Activated T-helper 2 cell treated with anti-CD3 and anti-CD28 coated beads, Interferon-gamma antibody, Interleukin-2, Interleukin-4, amounts not matched to agents 10 μg/mL and 5 μg/mL and 100 μg/mL, durations not matched to agents 14 hours and 24 hours and 36 hours (primary cell): ENCODE measurements at regions not wholly inside any gene's neighbourhood (a gene's known extent, or its start where the extent isn't known, plus 50 kb on each side); places are given as distances from the start of the nearest gene placed in this dataset.

Experiments used
- DNase-seq: peaks from one replicate; pipeline ENCODE4 v3.0.0; 2021; ENCODE audit warnings: low spot score
- H3K27ac Mint-ChIP-seq: one replicate; pipeline ENCODE4 v1.8.0; 2021; ENCODE audit warnings: mixed read lengths
- H3K27me3 Mint-ChIP-seq: one replicate; pipeline ENCODE4 v1.8.0; 2021; ENCODE audit warnings: low read depth, mixed read lengths
- H3K36me3 Mint-ChIP-seq: one replicate; pipeline ENCODE4 v1.8.0; 2021; ENCODE audit warnings: low read depth, mixed read lengths
- H3K4me1 Mint-ChIP-seq: one replicate; pipeline ENCODE4 v1.8.0; 2021; ENCODE audit warnings: low read depth, mixed read lengths
- H3K4me3 Mint-ChIP-seq: one replicate; pipeline ENCODE4 v1.8.0; 2021; ENCODE audit warnings: low read depth, mild to moderate bottlenecking, moderate library complexity, mixed read lengths
- H3K9me3 Mint-ChIP-seq: one replicate; pipeline ENCODE4 v1.8.0; 2021; ENCODE audit warnings: mixed read lengths
- intact Hi-C: fragments of 100-400 bp; cut with micrococcal nuclease; formaldehyde crosslinking; loops from one replicate; pipeline ENCODE4 v1.15.1; 2023

- DNase-seq, result no peak
- H3K36me3 Mint-ChIP-seq, result no peaks in the 10 kb centered on the region
- peaks cover 30% of the 10 kb centered on the region for H3K27me3 Mint-ChIP-seq
- intact Hi-C loops, result no loop called here
- H3K4me1 Mint-ChIP-seq, result no peaks in the 10 kb centered on the region
- H3K9me3 Mint-ChIP-seq, result no peaks in the 10 kb centered on the region
- no peak overlapping the region for H3K4me3 Mint-ChIP-seq
- no peak overlapping the region for H3K27ac Mint-ChIP-seq
Measured at GRCh38 chr13:50672025-50672424, 171.5 kb downstream of the DLEU7 start.

- Mint-ChIP-seq H3K4me3 (no peak overlapping the region), H3K4me1 (no peaks in the 10 kb centered on the region), H3K27me3 (peaks cover 44% of the 10 kb centered on the region), H3K36me3 (no peaks in the 10 kb centered on the region), H3K27ac (no peak overlapping the region), H3K9me3 (no peaks in the 10 kb centered on the region)
- no peak for DNase-seq
- intact Hi-C loops, result no loop called here
Measured at GRCh38 chr13:50675651-50676050, 167.8 kb downstream of the DLEU7 start.

- no peak overlapping the region for H3K27ac Mint-ChIP-seq
- intact Hi-C loops, result no loop called here
- no peak for DNase-seq
Measured at GRCh38 chr13:50676602-50677001, 166.9 kb downstream of the DLEU7 start.

GRCh38 chr13:50677258-50677657, 166.2 kb downstream of the DLEU7 start:
- H3K27ac Mint-ChIP-seq, result no peak overlapping the region
- no peaks in the 10 kb centered on the region for H3K36me3 Mint-ChIP-seq
- no peak for DNase-seq
- H3K9me3 Mint-ChIP-seq, result no peaks in the 10 kb centered on the region
- no peak overlapping the region for H3K4me3 Mint-ChIP-seq
- peaks cover 46% of the 10 kb centered on the region for H3K27me3 Mint-ChIP-seq
- intact Hi-C loops, result no loop called here
- no peaks in the 10 kb centered on the region for H3K4me1 Mint-ChIP-seq

More at GRCh38 chr13:50676602-50677001, 166.9 kb downstream of the DLEU7 start:
- Mint-ChIP-seq H3K36me3 (no peaks in the 10 kb centered on the region), H3K9me3 (no peaks in the 10 kb centered on the region), H3K27me3 (peaks cover 44% of the 10 kb centered on the region), H3K4me1 (no peaks in the 10 kb centered on the region), H3K4me3 (no peak overlapping the region)

GRCh38 chr13:50677687-50678463, 165.6 kb downstream of the DLEU7 start:
- H3K4me1 Mint-ChIP-seq, result no peaks in the 10 kb centered on the region
- DNase-seq, result no peak
- no peak overlapping the region for H3K4me3 Mint-ChIP-seq
- no peaks in the 10 kb centered on the region for H3K9me3 Mint-ChIP-seq
- H3K27me3 Mint-ChIP-seq, result peaks cover 47% of the 10 kb centered on the region
- H3K27ac Mint-ChIP-seq, result no peak overlapping the region
- no peaks in the 10 kb centered on the region for H3K36me3 Mint-ChIP-seq
- intact Hi-C loops, result no loop called here

- intact Hi-C loops, result no loop called here
- H3K27ac Mint-ChIP-seq, result no peak overlapping the region
- no peaks in the 10 kb centered on the region for H3K36me3 Mint-ChIP-seq
- DNase-seq, result no peak
- no peaks in the 10 kb centered on the region for H3K4me1 Mint-ChIP-seq
- no peak overlapping the region for H3K4me3 Mint-ChIP-seq
- H3K27me3 Mint-ChIP-seq, result peaks cover 51% of the 10 kb centered on the region
- no peaks in the 10 kb centered on the region for H3K9me3 Mint-ChIP-seq
Measured at GRCh38 chr13:50678464-50679162, 164.9 kb downstream of the DLEU7 start.

GRCh38 chr13:50679321-50679720, 164.2 kb downstream of the DLEU7 start:
- H3K4me1 Mint-ChIP-seq, result peaks cover 4% of the 10 kb centered on the region
- intact Hi-C loops, result no loop called here
- no peaks in the 10 kb centered on the region for H3K9me3 Mint-ChIP-seq
- no peak overlapping the region for H3K4me3 Mint-ChIP-seq
- H3K27me3 Mint-ChIP-seq, result peaks cover 58% of the 10 kb centered on the region
- no peak for DNase-seq
- no peaks in the 10 kb centered on the region for H3K36me3 Mint-ChIP-seq
- no peak overlapping the region for H3K27ac Mint-ChIP-seq

- peaks cover 14% of the 10 kb centered on the region for H3K4me1 Mint-ChIP-seq
- intact Hi-C loops, result loop anchor here (10.0 kb wide), 2 partner anchors 233 to 447 kb away; no protein-coding TSS in a partner anchor
- no peak overlapping the region for H3K4me3 Mint-ChIP-seq
- no peak for DNase-seq
- H3K27me3 Mint-ChIP-seq, result peaks cover 67% of the 10 kb centered on the region
- H3K27ac Mint-ChIP-seq, result no peak overlapping the region
- H3K9me3 Mint-ChIP-seq, result no peaks in the 10 kb centered on the region
- no peaks in the 10 kb centered on the region for H3K36me3 Mint-ChIP-seq
Measured at GRCh38 chr13:50682002-50682401, 161.5 kb downstream of the DLEU7 start.

GRCh38 chr13:50682966-50683365, 160.5 kb downstream of the DLEU7 start:
- Mint-ChIP-seq H3K36me3 (no peaks in the 10 kb centered on the region), H3K27me3 (peaks cover 63% of the 10 kb centered on the region), H3K9me3 (no peaks in the 10 kb centered on the region), H3K4me1 (peaks cover 16% of the 10 kb centered on the region), H3K4me3 (no peak overlapping the region), H3K27ac (no peak overlapping the region)
- DNase-seq, result no peak
- intact Hi-C loops, result loop anchor here (10.0 kb wide), 2 partner anchors 232 to 448 kb away; no protein-coding TSS in a partner anchor

- H3K4me3 Mint-ChIP-seq, result no peak overlapping the region
- H3K4me1 Mint-ChIP-seq, result peaks cover 16% of the 10 kb centered on the region
- no peaks in the 10 kb centered on the region for H3K9me3 Mint-ChIP-seq
- no peak for DNase-seq
- H3K36me3 Mint-ChIP-seq, result no peaks in the 10 kb centered on the region
- no peak overlapping the region for H3K27ac Mint-ChIP-seq
- H3K27me3 Mint-ChIP-seq, result peaks cover 62% of the 10 kb centered on the region
- intact Hi-C loops, result loop anchor here (10.0 kb wide), 2 partner anchors 230 to 450 kb away; no protein-coding TSS in a partner anchor
Measured at GRCh38 chr13:50684366-50684765, 159.1 kb downstream of the DLEU7 start.

- H3K36me3 Mint-ChIP-seq, result no peaks in the 10 kb centered on the region
- H3K4me1 Mint-ChIP-seq, result peaks cover 16% of the 10 kb centered on the region
- H3K9me3 Mint-ChIP-seq, result no peaks in the 10 kb centered on the region
- no peak overlapping the region for H3K27ac Mint-ChIP-seq
- no peak overlapping the region for H3K4me3 Mint-ChIP-seq
- H3K27me3 Mint-ChIP-seq, result peaks cover 58% of the 10 kb centered on the region
- intact Hi-C loops, result loop anchor here (10.0 kb wide), 2 partner anchors 229 to 451 kb away; no protein-coding TSS in a partner anchor
- no peak for DNase-seq
Measured at GRCh38 chr13:50685491-50685890, 158.0 kb downstream of the DLEU7 start.

GRCh38 chr13:50685956-50686355, 157.5 kb downstream of the DLEU7 start:
- no peak overlapping the region for H3K27ac Mint-ChIP-seq
- H3K4me3 Mint-ChIP-seq, result no peak overlapping the region
- no peaks in the 10 kb centered on the region for H3K36me3 Mint-ChIP-seq
- H3K4me1 Mint-ChIP-seq, result peaks cover 16% of the 10 kb centered on the region
- intact Hi-C loops, result loop anchor here (2.0 to 10.0 kb wide), 3 partner anchors 27 to 451 kb away; no protein-coding TSS in a partner anchor
- H3K27me3 Mint-ChIP-seq, result peaks cover 59% of the 10 kb centered on the region
- H3K9me3 Mint-ChIP-seq, result no peaks in the 10 kb centered on the region
- no peak for DNase-seq

- Mint-ChIP-seq H3K4me3 (no peak overlapping the region), H3K9me3 (no peaks in the 10 kb centered on the region), H3K27ac (no peak overlapping the region), H3K27me3 (peaks cover 62% of the 10 kb centered on the region), H3K4me1 (peaks cover 17% of the 10 kb centered on the region), H3K36me3 (no peaks in the 10 kb centered on the region)
- intact Hi-C loops, result loop anchor here (2.0 to 10.0 kb wide), 3 partner anchors 26 to 452 kb away; no protein-coding TSS in a partner anchor
- peak; percentile 10 for DNase-seq
Measured at GRCh38 chr13:50686551-50686950, 156.9 kb downstream of the DLEU7 start.
